ENCODE measurements at regions not wholly inside any gene's neighbourhood (a gene's known extent, or its start where the extent isn't known, plus 50 kb on each side); places are given as distances from the start of the nearest gene placed in this dataset.
"Not testable (repeated sequence)": the region's sequence is repeated elsewhere in the genome, so short reads cannot be mapped to it uniquely, and the experiment has no call there.

GRCh38 chr7:106536079-106536478 lies 124.9 kb downstream of the CCDC71L start:
- 93% methylated on average over 3 of the region's 3 CpGs for WGBS (ENCODE audit: insufficient coverage, low coverage, low lambda C conversion rate, missing lambda C conversion rate)
- DNase-seq (no peak), ATAC-seq (no peak)
- Histone ChIP-seq H3K27ac (no peak overlapping the region), H3K9me3 (no peaks in the 10 kb centered on the region), H3K4me1 (peaks cover 0 to 6% (median 0%) of the 10 kb centered on the region in 4 donors), H3K27me3 (no peaks in the 10 kb centered on the region), H3K4me3 (no peak overlapping the region), H3K36me3 (no peaks in the 10 kb centered on the region)
- TF ChIP-seq, protein P1, sequence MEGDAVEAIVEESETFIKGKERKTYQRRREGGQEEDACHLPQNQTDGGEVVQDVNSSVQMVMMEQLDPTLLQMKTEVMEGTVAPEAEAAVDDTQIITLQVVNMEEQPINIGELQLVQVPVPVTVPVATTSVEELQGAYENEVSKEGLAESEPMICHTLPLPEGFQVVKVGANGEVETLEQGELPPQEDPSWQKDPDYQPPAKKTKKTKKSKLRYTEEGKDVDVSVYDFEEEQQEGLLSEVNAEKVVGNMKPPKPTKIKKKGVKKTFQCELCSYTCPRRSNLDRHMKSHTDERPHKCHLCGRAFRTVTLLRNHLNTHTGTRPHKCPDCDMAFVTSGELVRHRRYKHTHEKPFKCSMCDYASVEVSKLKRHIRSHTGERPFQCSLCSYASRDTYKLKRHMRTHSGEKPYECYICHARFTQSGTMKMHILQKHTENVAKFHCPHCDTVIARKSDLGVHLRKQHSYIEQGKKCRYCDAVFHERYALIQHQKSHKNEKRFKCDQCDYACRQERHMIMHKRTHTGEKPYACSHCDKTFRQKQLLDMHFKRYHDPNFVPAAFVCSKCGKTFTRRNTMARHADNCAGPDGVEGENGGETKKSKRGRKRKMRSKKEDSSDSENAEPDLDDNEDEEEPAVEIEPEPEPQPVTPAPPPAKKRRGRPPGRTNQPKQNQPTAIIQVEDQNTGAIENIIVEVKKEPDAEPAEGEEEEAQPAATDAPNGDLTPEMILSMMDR (IDR thresholded peaks at IDR 0.05): no peak
- no peak for TF ChIP-seq POLR2A (IDR thresholded peaks at IDR 0.05)
- intact Hi-C loops (cut with DNase I): no loop called here

- peaks cover 0 to 9% (median 2%) of the 10 kb centered on the region in 4 donors for H3K4me1 ChIP-seq
- ATAC-seq (no peak), DNase-seq (no peak)
- H3K27ac ChIP-seq: no peak overlapping the region
- TF ChIP-seq POLR2A (IDR thresholded peaks at IDR 0.05): no peak
- TF ChIP-seq, protein P1 (IDR thresholded peaks at IDR 0.05): no peak
- intact Hi-C loops (cut with DNase I): no loop called here
- WGBS (ENCODE audit: insufficient coverage, low coverage, low lambda C conversion rate, missing lambda C conversion rate): 91% methylated on average over 6 of the region's 7 CpGs
- H3K9me3 ChIP-seq: no peaks in the 10 kb centered on the region
- no peaks in the 10 kb centered on the region for H3K27me3 ChIP-seq
- no peak overlapping the region for H3K4me3 ChIP-seq
- no peaks in the 10 kb centered on the region for H3K36me3 ChIP-seq
These were observed 125.6 kb downstream of the CCDC71L start for GRCh38 chr7:106535234-106535932.

GRCh38 chr7:106534271-106534846 lies 126.6 kb downstream of the CCDC71L start:
- Histone ChIP-seq H3K27ac (no peak overlapping the region), H3K4me1 (peaks cover 0 to 17% (median 5%) of the 10 kb centered on the region in 4 donors), H3K36me3 (no peaks in the 10 kb centered on the region), H3K27me3 (no peaks in the 10 kb centered on the region), H3K4me3 (no peak overlapping the region), H3K9me3 (no peaks in the 10 kb centered on the region)
- DNase-seq (no peak), ATAC-seq (no peak)
- TF ChIP-seq, protein P1 (IDR thresholded peaks at IDR 0.05): no peak
- TF ChIP-seq POLR2A (IDR thresholded peaks at IDR 0.05): no peak
- WGBS (ENCODE audit: insufficient coverage, low coverage, low lambda C conversion rate, missing lambda C conversion rate): 63% methylated on average over 7 of the region's 8 CpGs
- intact Hi-C loops (cut with DNase I): no loop called here

DNA sequence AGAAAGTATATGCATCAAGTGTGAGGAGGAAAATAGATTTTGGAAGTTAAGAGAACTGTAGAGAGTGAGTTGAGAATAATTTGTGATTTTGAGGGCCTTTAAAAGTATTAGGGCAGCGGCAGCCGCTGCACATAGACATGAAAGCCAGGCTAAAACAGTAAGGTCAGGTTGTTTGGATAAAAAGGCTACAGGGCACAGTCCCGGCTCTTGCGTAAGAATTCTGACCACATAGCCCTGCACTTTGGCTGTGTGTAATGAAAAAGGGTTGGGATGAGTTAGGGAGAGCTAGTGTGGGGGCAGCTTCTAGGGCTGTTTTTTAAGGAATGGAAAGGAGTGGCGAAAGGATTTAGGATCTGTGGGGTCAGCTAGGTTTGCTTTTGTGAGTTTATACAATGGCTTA lies 130.8 kb downstream of the CCDC71L start:
- ATAC-seq (peak; percentile 73 to 86 (median 80)), DNase-seq (peak; percentile 42 to 84 (median 77))
- intact Hi-C loops (cut with DNase I); H3K27me3 ChIP-seq; H3K4me3 ChIP-seq; H3K36me3 ChIP-seq; H3K9me3 ChIP-seq: not testable (repeated sequence)
- Histone ChIP-seq H3K27ac (peak overlapping the region in 2 of 3 donors; percentile 57 to 78), H3K4me1 (peaks cover 0 to 11% (median 5%) of the 10 kb centered on the region in 4 donors)
- 32% methylated on average over 5 of the region's 5 CpGs for WGBS (ENCODE audit: insufficient coverage, low coverage, low lambda C conversion rate, missing lambda C conversion rate)

- H3K27me3 ChIP-seq; intact Hi-C loops (cut with DNase I); H3K36me3 ChIP-seq; ATAC-seq; H3K4me3 ChIP-seq; H3K9me3 ChIP-seq; H3K27ac ChIP-seq; DNase-seq: not testable (repeated sequence)
- 79% methylated on average over 4 of the region's 4 CpGs for WGBS (ENCODE audit: insufficient coverage, low coverage, low lambda C conversion rate, missing lambda C conversion rate)
- H3K4me1 ChIP-seq: peaks cover 0 to 11% (median 5%) of the 10 kb centered on the region in 4 donors
These were observed 134.3 kb downstream of the CCDC71L start for GRCh38 chr7:106526617-106527016.
